Immature natural killer cell (primary cell): ENCODE measurements at regions not wholly inside any gene's neighbourhood (a gene's known extent, or its start where the extent isn't known, plus 50 kb on each side); places are given as distances from the start of the nearest gene placed in this dataset.
"Not testable (repeated sequence)": the region's sequence is repeated elsewhere in the genome, so short reads cannot be mapped to it uniquely, and the experiment has no call there.

Experiments used
- DNase-seq, 3 donors: peaks; one replicate each; pipeline ENCODE4 v3.0.0; 2022; ENCODE audit warnings: mixed read lengths in 1 of 3
- H3K27ac Mint-ChIP-seq, 6 donors: one replicate each; pipeline ENCODE4 v1.8.0; 2020; ENCODE audit warnings: mixed read lengths in 6 of 6, mild to moderate bottlenecking in 5 of 6, inconsistent platforms in 4 of 6, moderate library complexity in 3 of 6
- H3K27me3 Mint-ChIP-seq, 3 donors: one replicate each; pipeline ENCODE4 v1.8.0; 2020 to 2021; ENCODE audit warnings: low read depth in 3 of 3, mild to moderate bottlenecking in 3 of 3, mixed read lengths in 3 of 3, moderate library complexity in 3 of 3, inconsistent platforms in 1 of 3
- H3K36me3 Mint-ChIP-seq, 3 donors: one replicate each; pipeline ENCODE4 v1.8.0; 2020; ENCODE audit warnings: mixed read lengths in 3 of 3, inconsistent platforms in 2 of 3, mild to moderate bottlenecking in 2 of 3
- H3K4me1 Mint-ChIP-seq, 2 donors: one replicate each; pipeline ENCODE4 v1.8.0; 2020; ENCODE audit warnings: inconsistent platforms in 2 of 2, mild to moderate bottlenecking in 2 of 2, mixed read lengths in 2 of 2, moderate library complexity in 1 of 2
- H3K4me3 Mint-ChIP-seq, 5 donors: one replicate each; pipeline ENCODE4 v1.8.0; 2020; ENCODE audit warnings: mild to moderate bottlenecking in 5 of 5, mixed read lengths in 5 of 5, inconsistent platforms in 3 of 5, moderate library complexity in 3 of 5
- H3K9me3 Mint-ChIP-seq, 6 donors: one replicate each; pipeline ENCODE4 v1.8.0; 2020; ENCODE audit warnings: mild to moderate bottlenecking in 6 of 6, mixed read lengths in 6 of 6, inconsistent platforms in 4 of 6, moderate library complexity in 3 of 6

GRCh38 chr18:14392604-14393003, 150.8 kb downstream of the POTEC start:
- not testable (repeated sequence) for H3K27me3 Mint-ChIP-seq, DNase-seq, H3K27ac Mint-ChIP-seq, H3K4me3 Mint-ChIP-seq, H3K36me3 Mint-ChIP-seq, H3K4me1 Mint-ChIP-seq, H3K9me3 Mint-ChIP-seq

GRCh38 chr18:14384961-14385360, 158.4 kb downstream of the POTEC start:
- not testable (repeated sequence) for H3K4me3 Mint-ChIP-seq, DNase-seq, H3K9me3 Mint-ChIP-seq, H3K4me1 Mint-ChIP-seq, H3K36me3 Mint-ChIP-seq, H3K27me3 Mint-ChIP-seq, H3K27ac Mint-ChIP-seq

- not testable (repeated sequence) for H3K4me1 Mint-ChIP-seq, H3K36me3 Mint-ChIP-seq
Measured at GRCh38 chr18:14382666-14383065, 160.7 kb downstream of the POTEC start.

GRCh38 chr18:14379489-14379888, 163.9 kb downstream of the POTEC start:
- H3K27ac Mint-ChIP-seq, H3K27me3 Mint-ChIP-seq, H3K4me1 Mint-ChIP-seq, H3K36me3 Mint-ChIP-seq, H3K9me3 Mint-ChIP-seq, DNase-seq, H3K4me3 Mint-ChIP-seq: not testable (repeated sequence)

More at GRCh38 chr18:14382666-14383065, 160.7 kb downstream of the POTEC start:
- H3K4me3 Mint-ChIP-seq, H3K27me3 Mint-ChIP-seq, DNase-seq, H3K9me3 Mint-ChIP-seq, H3K27ac Mint-ChIP-seq: not testable (repeated sequence)

GRCh38 chr18:14378376-14378775, 165.0 kb downstream of the POTEC start:
- not testable (repeated sequence) for H3K4me1 Mint-ChIP-seq, H3K27ac Mint-ChIP-seq, H3K36me3 Mint-ChIP-seq, H3K4me3 Mint-ChIP-seq, DNase-seq, H3K9me3 Mint-ChIP-seq, H3K27me3 Mint-ChIP-seq

- not testable (repeated sequence) for H3K9me3 Mint-ChIP-seq, H3K27ac Mint-ChIP-seq, H3K4me3 Mint-ChIP-seq, DNase-seq, H3K36me3 Mint-ChIP-seq, H3K27me3 Mint-ChIP-seq, H3K4me1 Mint-ChIP-seq
Measured at GRCh38 chr18:14361346-14361745, 182.1 kb downstream of the POTEC start.

- not testable (repeated sequence) for DNase-seq, H3K36me3 Mint-ChIP-seq, H3K4me3 Mint-ChIP-seq, H3K27ac Mint-ChIP-seq, H3K27me3 Mint-ChIP-seq, H3K4me1 Mint-ChIP-seq, H3K9me3 Mint-ChIP-seq
Measured at GRCh38 chr18:14357553-14358297, 185.7 kb downstream of the POTEC start.

- not testable (repeated sequence) for DNase-seq, H3K4me3 Mint-ChIP-seq, H3K27me3 Mint-ChIP-seq, H3K4me1 Mint-ChIP-seq, H3K9me3 Mint-ChIP-seq, H3K27ac Mint-ChIP-seq
- peaks cover 0 to 12% (median 0%) of the 10 kb centered on the region in 3 donors for H3K36me3 Mint-ChIP-seq
Measured at GRCh38 chr18:14342170-14342569, 201.2 kb downstream of the POTEC start.

- peaks cover 23 to 25% of the 10 kb centered on the region in 2 donors for H3K4me1 Mint-ChIP-seq
- DNase-seq, H3K9me3 Mint-ChIP-seq, H3K4me3 Mint-ChIP-seq, H3K27me3 Mint-ChIP-seq, H3K36me3 Mint-ChIP-seq, H3K27ac Mint-ChIP-seq: not testable (repeated sequence)
Measured at GRCh38 chr18:14336017-14336416, 203.8 kb upstream of the ZNF519 start.

DNA sequence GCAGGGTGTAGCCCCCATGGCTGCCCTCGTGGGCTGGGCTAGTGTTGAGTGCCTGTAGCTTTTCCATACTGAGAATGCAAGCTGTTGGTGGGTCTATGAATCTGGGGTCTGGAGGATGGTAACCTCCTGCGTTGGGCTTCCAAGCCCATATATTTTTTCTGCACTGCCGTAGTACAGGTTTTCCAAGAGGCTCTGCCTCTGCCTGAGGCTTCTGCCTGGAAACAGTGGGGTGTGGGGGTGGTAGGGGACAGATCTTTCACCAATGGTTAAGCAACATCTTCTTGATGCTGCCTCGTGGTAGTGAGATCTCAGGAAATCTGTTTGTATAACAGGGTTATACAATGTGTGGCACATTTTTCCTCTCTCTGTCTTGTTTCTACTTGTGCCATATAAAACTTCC, 189.0 kb upstream of the ZNF519 start:
- H3K27ac Mint-ChIP-seq, DNase-seq, H3K4me1 Mint-ChIP-seq, H3K36me3 Mint-ChIP-seq, H3K27me3 Mint-ChIP-seq, H3K4me3 Mint-ChIP-seq, H3K9me3 Mint-ChIP-seq: not testable (repeated sequence)

DNA sequence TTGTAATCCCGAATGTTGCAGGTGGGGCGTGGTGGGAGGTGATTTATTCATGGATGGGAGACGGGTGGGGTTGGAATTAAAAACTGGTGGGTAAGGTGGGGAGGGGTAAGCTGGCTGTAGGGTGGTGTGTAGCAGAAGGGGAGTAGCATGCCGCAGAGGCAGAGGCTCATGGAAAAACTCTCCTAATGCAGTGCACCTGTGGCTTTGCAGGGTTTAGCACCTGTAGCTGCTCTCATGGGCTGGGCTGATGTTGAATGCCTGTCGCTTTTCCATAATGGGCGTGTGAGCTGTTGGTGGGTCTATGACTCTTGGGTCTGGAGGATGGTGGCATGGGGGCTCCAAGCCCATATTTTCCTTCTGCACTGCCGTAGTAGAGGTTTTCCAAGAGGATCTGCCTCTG, 169.0 kb upstream of the ZNF519 start:
- H3K27me3 Mint-ChIP-seq, H3K36me3 Mint-ChIP-seq, H3K27ac Mint-ChIP-seq, DNase-seq, H3K4me1 Mint-ChIP-seq, H3K9me3 Mint-ChIP-seq, H3K4me3 Mint-ChIP-seq: not testable (repeated sequence)

DNA sequence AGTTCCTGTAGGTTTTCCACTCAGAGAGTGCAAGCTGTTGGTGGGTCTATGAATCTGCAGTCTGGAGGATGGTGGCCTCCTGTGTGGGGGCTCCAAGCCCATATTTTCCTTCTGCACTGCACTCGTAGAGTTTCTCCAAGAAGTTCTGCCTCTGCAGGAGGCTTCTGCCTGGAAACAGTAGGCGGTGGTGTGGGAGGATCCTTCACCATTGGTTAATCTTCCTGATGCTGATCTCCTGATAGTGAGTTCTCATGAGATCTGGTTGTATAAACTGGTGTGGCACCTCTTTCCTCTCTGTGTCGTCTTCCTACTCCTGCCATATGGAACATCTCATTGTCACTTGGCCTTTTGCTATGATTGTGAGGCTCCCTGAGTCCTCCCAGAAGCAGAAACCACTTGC, 162.8 kb upstream of the ZNF519 start:
- H3K4me3 Mint-ChIP-seq, H3K9me3 Mint-ChIP-seq, H3K36me3 Mint-ChIP-seq, H3K4me1 Mint-ChIP-seq, H3K27ac Mint-ChIP-seq, DNase-seq, H3K27me3 Mint-ChIP-seq: not testable (repeated sequence)

DNA sequence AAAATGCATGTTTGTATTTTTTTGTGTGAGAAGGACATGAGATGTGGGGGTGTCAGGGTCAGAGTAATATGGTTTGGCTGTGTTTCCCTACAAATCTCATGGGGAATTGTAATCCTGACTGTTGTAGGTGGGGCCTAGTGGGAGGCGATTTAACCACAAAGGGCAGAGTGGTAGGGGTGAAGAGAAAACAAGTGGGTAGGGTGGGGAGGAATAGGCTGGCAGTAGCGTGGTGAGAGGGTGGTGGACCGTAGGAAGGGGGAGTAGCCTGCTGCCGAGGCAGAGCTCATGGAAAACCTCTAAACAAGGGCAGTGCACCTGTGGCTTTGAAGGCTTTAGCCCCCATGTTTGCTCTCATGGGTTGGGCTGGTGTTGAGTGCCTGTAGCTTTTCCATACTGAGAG, 152.8 kb upstream of the ZNF519 start:
- Mint-ChIP-seq H3K9me3 (no peaks in the 10 kb centered on the region), H3K4me3 (no peak overlapping the region), H3K27ac (peak overlapping the region in 2 of 6 donors; percentile 9 to 67), H3K36me3 (no peaks in the 10 kb centered on the region), H3K4me1 (peaks cover 4 to 12% of the 10 kb centered on the region in 2 donors), H3K27me3 (peaks cover 2 to 3% (median 3%) of the 10 kb centered on the region in 3 donors)
- DNase-seq, result no peak

GRCh38 chr18:14275391-14275790, 143.2 kb upstream of the ZNF519 start:
- H3K36me3 Mint-ChIP-seq, H3K4me3 Mint-ChIP-seq, H3K4me1 Mint-ChIP-seq, H3K9me3 Mint-ChIP-seq, DNase-seq, H3K27ac Mint-ChIP-seq, H3K27me3 Mint-ChIP-seq: not testable (repeated sequence)

DNA sequence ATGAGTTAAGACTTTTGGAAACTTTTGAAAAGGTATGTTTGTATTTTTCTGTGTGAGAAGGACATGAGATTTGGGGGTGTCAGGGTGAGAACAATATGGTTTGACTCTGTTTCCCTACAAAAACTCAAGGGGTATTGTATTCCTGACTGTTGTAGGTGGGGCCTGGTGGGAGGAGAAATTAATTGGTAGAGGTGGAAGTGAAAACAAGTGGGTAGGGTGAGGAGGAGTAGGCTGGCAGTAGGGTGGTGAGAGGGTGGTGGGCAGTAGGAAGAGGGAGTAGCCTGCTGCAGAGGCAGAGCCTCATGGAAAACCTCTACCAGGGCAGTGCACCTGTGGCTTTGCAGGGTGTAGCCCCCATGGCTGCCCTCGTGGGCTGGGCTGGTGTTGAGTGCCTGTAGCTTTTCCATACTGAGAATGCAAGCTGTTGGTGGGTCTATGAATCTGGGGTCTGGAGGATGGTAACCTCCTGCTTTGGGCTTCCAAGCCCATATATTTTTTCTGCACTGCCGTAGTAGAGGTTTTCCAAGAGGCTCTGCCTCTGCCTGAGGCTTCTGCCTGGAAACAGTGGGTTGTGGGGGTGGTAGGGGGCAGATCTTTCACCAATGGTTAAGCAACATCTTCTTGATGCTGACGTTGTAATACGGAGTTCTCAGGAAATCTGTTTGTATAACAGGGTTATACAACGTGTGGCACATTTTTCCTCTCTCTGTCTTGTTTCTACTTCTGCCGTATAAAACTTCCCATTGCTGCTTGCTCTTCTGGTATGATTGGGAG, 133.6 kb upstream of the ZNF519 start:
- H3K4me1 Mint-ChIP-seq, DNase-seq, H3K27me3 Mint-ChIP-seq, H3K9me3 Mint-ChIP-seq, H3K27ac Mint-ChIP-seq, H3K36me3 Mint-ChIP-seq, H3K4me3 Mint-ChIP-seq: not testable (repeated sequence)
